WTC11 (cell line): ENCODE measurements at regions not wholly inside any gene's neighbourhood (a gene's known extent, or its start where the extent isn't known, plus 50 kb on each side); places are given as distances from the start of the nearest gene placed in this dataset.

Experiments
- ATAC-seq: fragments of 200-7000 bp; cut with Tn5 transposase; 2 replicates; pipeline ENCODE4 v1.10.0; 2021; ENCODE audit warnings: mild to moderate bottlenecking, moderate library complexity
- CTCF ChIA-PET: fragments of 300-600 bp; sonication (Branson Sonifier 250); formaldehyde crosslinking; loops from one replicate; lab custom pipeline; 2021; ENCODE audit warnings: antibody characterized with exemption; lab: Charles Lee
- POLR2A ChIA-PET: fragments of 350-600 bp; sonication (Branson Sonifier 250); formaldehyde crosslinking; loops from one replicate; lab custom pipeline; 2021; ENCODE audit warnings: antibody characterized with exemption; lab: Charles Lee
- DNase-seq: peaks from one replicate; pipeline ENCODE4 v3.0.0; 2021; ENCODE audit warnings: low spot score
- H3K27ac Mint-ChIP-seq: 2 replicates; pipeline ENCODE4 v1.8.0; 2021; ENCODE audit warnings: mixed read lengths
- H3K27me3 Mint-ChIP-seq: 2 replicates; pipeline ENCODE4 v1.8.0; 2021; ENCODE audit warnings: low read depth, mild to moderate bottlenecking, moderate library complexity, mixed read lengths
- H3K36me3 Mint-ChIP-seq: 2 replicates; pipeline ENCODE4 v1.8.0; 2021; ENCODE audit warnings: mixed read lengths
- H3K4me1 Mint-ChIP-seq: 2 replicates; pipeline ENCODE4 v1.8.0; 2022; ENCODE audit warnings: mixed read lengths
- H3K4me3 Mint-ChIP-seq: 2 replicates; pipeline ENCODE4 v1.8.0; 2021; ENCODE audit warnings: mild to moderate bottlenecking, moderate library complexity, mixed read lengths
- H3K9me3 Mint-ChIP-seq: 2 replicates; pipeline ENCODE4 v1.8.0; 2021; ENCODE audit warnings: mixed read lengths
- CREB1 ChIP-seq: sonication (generic); formaldehyde crosslinking; IDR thresholded peaks from 2 replicates; pipeline ENCODE4 v1.8.0; 2023; ENCODE audit warnings: mild to moderate bottlenecking, missing genetic modification reagents
- MXD4 ChIP-seq: fragments of 250-450 bp; sonication (Bioruptor Pico); IDR thresholded peaks from 2 replicates; pipeline ENCODE4 v1.8.0; 2021; ENCODE audit warnings: mild to moderate bottlenecking, moderate library complexity, borderline replicate concordance
- NFATC4 ChIP-seq: fragments of 250-450 bp; sonication (Bioruptor Pico); IDR thresholded peaks from 2 replicates; pipeline ENCODE4 v1.9.0; 2021; ENCODE audit warnings: mild to moderate bottlenecking
- NFE2L1 ChIP-seq: sonication (generic); formaldehyde crosslinking; IDR thresholded peaks from 2 replicates; pipeline ENCODE4 v1.8.1; 2023; ENCODE audit warnings: missing genetic modification reagents
- PRRX2 ChIP-seq: fragments of 250-450 bp; sonication (Bioruptor Pico); IDR thresholded peaks from 2 replicates; pipeline ENCODE4 v1.8.0; 2021; ENCODE audit warnings: mild to moderate bottlenecking
- ZNF121 ChIP-seq: sonication (generic); formaldehyde crosslinking; IDR thresholded peaks from 2 replicates; pipeline ENCODE4 v1.8.0; 2023; ENCODE audit warnings: missing genetic modification reagents
- ZNF671 ChIP-seq: fragments of 250-450 bp; sonication (Bioruptor Pico); IDR thresholded peaks from 2 replicates; pipeline ENCODE4 v1.8.0; 2021; ENCODE audit warnings: mild to moderate bottlenecking
- TF ChIP-seq, protein P1 (sequence below): fragments of 250-450 bp; sonication (Bioruptor Pico); IDR thresholded peaks from 2 replicates; pipeline ENCODE4 v1.9.0; 2021; ENCODE audit warnings: mild to moderate bottlenecking
- TF ChIP-seq, protein P2 (sequence below): sonication (generic); formaldehyde crosslinking; IDR thresholded peaks from 2 replicates; pipeline ENCODE4 v1.8.0; 2022; ENCODE audit warnings: mild to moderate bottlenecking, missing genetic modification reagents
- TF ChIP-seq, protein P3 (sequence below): sonication (generic); formaldehyde crosslinking; IDR thresholded peaks from 2 replicates; pipeline ENCODE4 v1.8.0; 2023; ENCODE audit warnings: mild to moderate bottlenecking, missing genetic modification reagents
- TF ChIP-seq, protein P4 (sequence below): fragments of 250-450 bp; sonication (Bioruptor Pico); IDR thresholded peaks from 2 replicates; pipeline ENCODE4 v1.9.0; 2021; ENCODE audit warnings: moderate library complexity, mild to moderate bottlenecking, inconsistent platforms, borderline replicate concordance
- TF ChIP-seq, protein P5 (sequence below): sonication (generic); formaldehyde crosslinking; IDR thresholded peaks from 2 replicates; pipeline ENCODE4 v1.8.0; 2022; ENCODE audit warnings: mild to moderate bottlenecking, missing genetic modification reagents

DNA sequence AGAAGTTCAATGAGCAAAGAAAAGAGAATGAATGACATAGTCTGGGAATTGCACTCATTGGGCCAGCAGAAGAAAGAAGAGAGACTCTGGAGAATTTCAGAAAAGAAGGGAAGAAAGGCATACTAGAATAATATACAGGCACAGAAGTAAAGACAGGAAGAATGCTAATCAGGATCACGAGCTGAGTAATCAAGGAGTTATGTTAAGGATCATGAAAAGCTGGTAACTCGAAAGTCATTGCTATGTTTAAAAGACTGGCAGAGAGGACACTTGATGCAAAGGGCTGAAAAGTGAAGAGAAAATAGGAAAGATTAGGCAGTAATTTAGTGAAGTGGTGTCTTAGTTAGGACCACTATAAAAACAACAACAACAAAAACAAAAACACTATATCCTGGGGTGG, 284.1 kb downstream of the ZBBX start (continued):
- TF ChIP-seq, protein P1, sequence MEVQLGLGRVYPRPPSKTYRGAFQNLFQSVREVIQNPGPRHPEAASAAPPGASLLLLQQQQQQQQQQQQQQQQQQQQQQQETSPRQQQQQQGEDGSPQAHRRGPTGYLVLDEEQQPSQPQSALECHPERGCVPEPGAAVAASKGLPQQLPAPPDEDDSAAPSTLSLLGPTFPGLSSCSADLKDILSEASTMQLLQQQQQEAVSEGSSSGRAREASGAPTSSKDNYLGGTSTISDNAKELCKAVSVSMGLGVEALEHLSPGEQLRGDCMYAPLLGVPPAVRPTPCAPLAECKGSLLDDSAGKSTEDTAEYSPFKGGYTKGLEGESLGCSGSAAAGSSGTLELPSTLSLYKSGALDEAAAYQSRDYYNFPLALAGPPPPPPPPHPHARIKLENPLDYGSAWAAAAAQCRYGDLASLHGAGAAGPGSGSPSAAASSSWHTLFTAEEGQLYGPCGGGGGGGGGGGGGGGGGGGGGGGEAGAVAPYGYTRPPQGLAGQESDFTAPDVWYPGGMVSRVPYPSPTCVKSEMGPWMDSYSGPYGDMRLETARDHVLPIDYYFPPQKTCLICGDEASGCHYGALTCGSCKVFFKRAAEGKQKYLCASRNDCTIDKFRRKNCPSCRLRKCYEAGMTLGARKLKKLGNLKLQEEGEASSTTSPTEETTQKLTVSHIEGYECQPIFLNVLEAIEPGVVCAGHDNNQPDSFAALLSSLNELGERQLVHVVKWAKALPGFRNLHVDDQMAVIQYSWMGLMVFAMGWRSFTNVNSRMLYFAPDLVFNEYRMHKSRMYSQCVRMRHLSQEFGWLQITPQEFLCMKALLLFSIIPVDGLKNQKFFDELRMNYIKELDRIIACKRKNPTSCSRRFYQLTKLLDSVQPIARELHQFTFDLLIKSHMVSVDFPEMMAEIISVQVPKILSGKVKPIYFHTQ (CRISPR knock-in tag): no peak

DNA sequence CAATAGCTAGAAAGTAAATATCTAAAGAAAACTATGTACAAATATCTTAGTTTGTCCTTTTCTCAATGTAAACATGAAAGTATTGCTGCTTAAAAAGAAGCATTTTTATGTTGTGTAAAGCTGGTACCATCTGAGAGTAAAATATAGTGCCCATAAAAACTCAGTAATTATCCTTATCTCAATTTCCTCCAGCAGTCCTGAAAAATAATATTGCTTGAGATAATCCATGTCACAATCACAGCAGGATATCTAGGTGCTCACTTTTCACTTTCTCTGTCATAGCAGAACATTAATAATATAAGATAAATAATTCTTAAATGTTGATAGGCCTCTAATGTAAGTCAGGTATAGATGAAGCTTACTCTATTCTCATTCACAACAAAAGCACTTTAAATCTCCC, 285.5 kb downstream of the ZBBX start:
- ChIA-PET POLR2A (no interaction called here), CTCF (no interaction called here)
- Mint-ChIP-seq H3K9me3 (no peaks in the 10 kb centered on the region), H3K4me3 (no peak overlapping the region), H3K27ac (no peak overlapping the region), H3K4me1 (no peaks in the 10 kb centered on the region), H3K27me3 (no peaks in the 10 kb centered on the region), H3K36me3 (no peaks in the 10 kb centered on the region)
- no peak for ATAC-seq
- no peak for DNase-seq
- no peak for TF ChIP-seq MXD4 (CRISPR knock-in tag)
- no peak for TF ChIP-seq PRRX2 (CRISPR knock-in tag)
- no peak for TF ChIP-seq ZNF121 (CRISPR knock-in tag)
- TF ChIP-seq NFE2L1 (CRISPR knock-in tag): no peak
- TF ChIP-seq CREB1 (CRISPR knock-in tag): no peak
- no peak for TF ChIP-seq NFATC4 (CRISPR knock-in tag)

DNA sequence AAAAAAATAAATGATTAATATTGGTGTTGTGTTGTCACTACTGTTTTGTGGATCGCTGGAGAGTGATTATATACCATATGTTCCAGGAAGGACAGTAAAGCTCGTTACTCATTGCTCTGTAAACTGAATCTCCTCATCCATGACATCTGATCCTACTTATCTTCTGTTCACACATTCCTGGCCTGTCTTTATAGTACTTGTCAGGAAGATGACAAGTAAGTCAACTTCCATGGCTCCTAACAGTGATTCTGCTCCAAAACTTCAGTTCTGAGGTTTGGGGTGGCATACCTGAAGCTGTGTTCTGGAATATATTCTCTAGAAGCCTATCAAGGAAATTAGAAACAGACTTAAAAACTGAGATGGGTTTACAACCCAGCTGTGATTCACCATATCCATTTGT, 288.9 kb downstream of the ZBBX start:
- TF ChIP-seq, protein P2, sequence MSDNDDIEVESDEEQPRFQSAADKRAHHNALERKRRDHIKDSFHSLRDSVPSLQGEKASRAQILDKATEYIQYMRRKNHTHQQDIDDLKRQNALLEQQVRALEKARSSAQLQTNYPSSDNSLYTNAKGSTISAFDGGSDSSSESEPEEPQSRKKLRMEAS (CRISPR knock-in tag): no peak
- TF ChIP-seq, protein P3, sequence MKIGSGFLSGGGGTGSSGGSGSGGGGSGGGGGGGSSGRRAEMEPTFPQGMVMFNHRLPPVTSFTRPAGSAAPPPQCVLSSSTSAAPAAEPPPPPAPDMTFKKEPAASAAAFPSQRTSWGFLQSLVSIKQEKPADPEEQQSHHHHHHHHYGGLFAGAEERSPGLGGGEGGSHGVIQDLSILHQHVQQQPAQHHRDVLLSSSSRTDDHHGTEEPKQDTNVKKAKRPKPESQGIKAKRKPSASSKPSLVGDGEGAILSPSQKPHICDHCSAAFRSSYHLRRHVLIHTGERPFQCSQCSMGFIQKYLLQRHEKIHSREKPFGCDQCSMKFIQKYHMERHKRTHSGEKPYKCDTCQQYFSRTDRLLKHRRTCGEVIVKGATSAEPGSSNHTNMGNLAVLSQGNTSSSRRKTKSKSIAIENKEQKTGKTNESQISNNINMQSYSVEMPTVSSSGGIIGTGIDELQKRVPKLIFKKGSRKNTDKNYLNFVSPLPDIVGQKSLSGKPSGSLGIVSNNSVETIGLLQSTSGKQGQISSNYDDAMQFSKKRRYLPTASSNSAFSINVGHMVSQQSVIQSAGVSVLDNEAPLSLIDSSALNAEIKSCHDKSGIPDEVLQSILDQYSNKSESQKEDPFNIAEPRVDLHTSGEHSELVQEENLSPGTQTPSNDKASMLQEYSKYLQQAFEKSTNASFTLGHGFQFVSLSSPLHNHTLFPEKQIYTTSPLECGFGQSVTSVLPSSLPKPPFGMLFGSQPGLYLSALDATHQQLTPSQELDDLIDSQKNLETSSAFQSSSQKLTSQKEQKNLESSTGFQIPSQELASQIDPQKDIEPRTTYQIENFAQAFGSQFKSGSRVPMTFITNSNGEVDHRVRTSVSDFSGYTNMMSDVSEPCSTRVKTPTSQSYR (CRISPR knock-in tag): no peak
- no peak for TF ChIP-seq NFATC4 (CRISPR knock-in tag)
- TF ChIP-seq, protein P4, sequence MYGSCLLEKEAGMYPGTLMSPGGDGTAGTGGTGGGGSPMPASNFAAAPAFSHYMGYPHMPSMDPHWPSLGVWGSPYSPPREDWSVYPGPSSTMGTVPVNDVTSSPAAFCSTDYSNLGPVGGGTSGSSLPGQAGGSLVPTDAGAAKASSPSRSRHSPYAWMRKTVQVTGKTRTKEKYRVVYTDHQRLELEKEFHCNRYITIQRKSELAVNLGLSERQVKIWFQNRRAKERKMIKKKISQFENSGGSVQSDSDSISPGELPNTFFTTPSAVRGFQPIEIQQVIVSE (CRISPR knock-in tag): no peak
- TF ChIP-seq, protein P5, sequence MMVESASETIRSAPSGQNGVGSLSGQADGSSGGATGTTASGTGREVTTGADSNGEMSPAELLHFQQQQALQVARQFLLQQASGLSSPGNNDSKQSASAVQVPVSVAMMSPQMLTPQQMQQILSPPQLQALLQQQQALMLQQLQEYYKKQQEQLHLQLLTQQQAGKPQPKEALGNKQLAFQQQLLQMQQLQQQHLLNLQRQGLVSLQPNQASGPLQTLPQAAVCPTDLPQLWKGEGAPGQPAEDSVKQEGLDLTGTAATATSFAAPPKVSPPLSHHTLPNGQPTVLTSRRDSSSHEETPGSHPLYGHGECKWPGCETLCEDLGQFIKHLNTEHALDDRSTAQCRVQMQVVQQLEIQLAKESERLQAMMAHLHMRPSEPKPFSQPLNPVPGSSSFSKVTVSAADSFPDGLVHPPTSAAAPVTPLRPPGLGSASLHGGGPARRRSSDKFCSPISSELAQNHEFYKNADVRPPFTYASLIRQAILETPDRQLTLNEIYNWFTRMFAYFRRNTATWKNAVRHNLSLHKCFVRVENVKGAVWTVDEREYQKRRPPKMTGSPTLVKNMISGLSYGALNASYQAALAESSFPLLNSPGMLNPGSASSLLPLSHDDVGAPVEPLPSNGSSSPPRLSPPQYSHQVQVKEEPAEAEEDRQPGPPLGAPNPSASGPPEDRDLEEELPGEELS (CRISPR knock-in tag): no peak
- TF ChIP-seq, all 79 proteins: peak for 0
- H3K4me3 Mint-ChIP-seq: no peak overlapping the region
- H3K27ac Mint-ChIP-seq: no peak overlapping the region
- DNase-seq (no peak), ATAC-seq (no peak)
- H3K9me3 Mint-ChIP-seq: no peaks in the 10 kb centered on the region
- H3K4me1 Mint-ChIP-seq: no peaks in the 10 kb centered on the region
- CTCF ChIA-PET: interaction anchor here (1.0 kb wide), 1 partner anchor 11 kb away, joined by 3 read pairs; no protein-coding TSS in a partner anchor
- no peaks in the 10 kb centered on the region for H3K36me3 Mint-ChIP-seq
- POLR2A ChIA-PET: no interaction called here
- no peaks in the 10 kb centered on the region for H3K27me3 Mint-ChIP-seq

DNA sequence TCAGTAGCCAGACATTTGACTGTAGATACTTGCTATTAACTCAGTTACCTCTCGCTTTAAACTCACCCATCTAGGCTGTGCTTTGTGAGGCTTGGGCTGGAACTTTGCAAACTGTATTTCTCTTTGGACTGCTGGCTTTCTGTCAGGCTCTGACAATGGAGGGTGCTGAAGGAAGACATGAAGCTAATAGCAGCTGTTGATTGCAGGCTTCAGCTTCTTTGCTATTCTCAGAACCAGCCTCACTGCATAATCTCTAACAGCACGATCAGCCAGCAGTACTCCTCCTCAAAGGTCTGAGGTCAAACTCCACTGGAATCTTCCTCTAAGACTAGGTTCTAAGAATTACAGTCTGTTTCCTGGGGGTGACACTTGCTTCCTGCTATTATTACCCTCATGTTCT, 295.6 kb downstream of the ZBBX start:
- no peak overlapping the region for H3K4me3 Mint-ChIP-seq
- H3K9me3 Mint-ChIP-seq: no peaks in the 10 kb centered on the region
- DNase-seq (no peak), ATAC-seq (no peak)
- ChIA-PET POLR2A (no interaction called here), CTCF (no interaction called here)
- TF ChIP-seq CREB1 (CRISPR knock-in tag) (no peak), ZNF671 (CRISPR knock-in tag) (no peak)
- H3K4me1 Mint-ChIP-seq: no peaks in the 10 kb centered on the region
- H3K36me3 Mint-ChIP-seq: no peaks in the 10 kb centered on the region
- no peak overlapping the region for H3K27ac Mint-ChIP-seq
- H3K27me3 Mint-ChIP-seq: no peaks in the 10 kb centered on the region
